ENCODE measurements at regions not wholly inside any gene's neighbourhood (a gene's known extent, or its start where the extent isn't known, plus 50 kb on each side); places are given as distances from the start of the nearest gene placed in this dataset.
"Not testable (repeated sequence)": the region's sequence is repeated elsewhere in the genome, so short reads cannot be mapped to it uniquely, and the experiment has no call there.

DNA sequence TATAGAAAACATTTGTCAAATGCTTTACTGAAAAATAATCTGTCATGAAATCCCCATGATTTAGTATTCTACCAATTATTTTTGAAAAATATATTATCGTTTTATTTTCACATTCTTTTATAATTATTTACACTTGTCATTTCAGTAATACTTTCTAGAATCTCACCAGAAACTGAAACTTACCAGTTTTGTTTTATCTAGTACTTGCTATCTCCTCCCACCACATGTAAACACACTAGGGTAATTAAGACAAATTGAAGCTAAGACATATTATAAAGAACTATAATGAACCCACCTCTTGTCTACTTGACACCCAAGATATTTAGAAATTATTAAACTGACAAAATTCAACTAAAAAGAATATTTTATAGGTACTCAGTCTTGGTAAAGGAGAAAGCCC is 51.5 kb upstream of the GRM3 start:
- DNase-seq (ENCODE audit: insufficient read length, low spot score): no peak
- FAIRE-seq: no peak

DNA sequence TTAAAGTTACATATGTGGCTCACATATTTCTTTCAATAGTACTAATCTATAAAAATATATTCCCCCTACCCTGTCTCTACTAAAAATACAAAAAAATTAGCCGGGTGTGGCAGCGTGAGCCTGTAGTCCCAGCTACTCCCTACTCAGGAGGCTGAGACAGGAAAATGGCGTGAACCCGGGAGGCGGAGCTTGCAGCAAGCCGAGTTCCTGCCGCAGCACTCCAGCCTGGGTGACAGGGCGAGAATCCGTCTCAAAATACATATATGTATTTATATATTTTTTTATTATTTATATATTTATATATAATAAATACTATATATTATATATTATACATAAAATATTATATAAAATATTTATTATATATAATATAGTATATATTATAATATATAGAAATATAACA is 69.7 kb upstream of the GRM3 start:
- DNase-seq (ENCODE audit: insufficient read length, low spot score) (no peak), FAIRE-seq (no peak)

DNA sequence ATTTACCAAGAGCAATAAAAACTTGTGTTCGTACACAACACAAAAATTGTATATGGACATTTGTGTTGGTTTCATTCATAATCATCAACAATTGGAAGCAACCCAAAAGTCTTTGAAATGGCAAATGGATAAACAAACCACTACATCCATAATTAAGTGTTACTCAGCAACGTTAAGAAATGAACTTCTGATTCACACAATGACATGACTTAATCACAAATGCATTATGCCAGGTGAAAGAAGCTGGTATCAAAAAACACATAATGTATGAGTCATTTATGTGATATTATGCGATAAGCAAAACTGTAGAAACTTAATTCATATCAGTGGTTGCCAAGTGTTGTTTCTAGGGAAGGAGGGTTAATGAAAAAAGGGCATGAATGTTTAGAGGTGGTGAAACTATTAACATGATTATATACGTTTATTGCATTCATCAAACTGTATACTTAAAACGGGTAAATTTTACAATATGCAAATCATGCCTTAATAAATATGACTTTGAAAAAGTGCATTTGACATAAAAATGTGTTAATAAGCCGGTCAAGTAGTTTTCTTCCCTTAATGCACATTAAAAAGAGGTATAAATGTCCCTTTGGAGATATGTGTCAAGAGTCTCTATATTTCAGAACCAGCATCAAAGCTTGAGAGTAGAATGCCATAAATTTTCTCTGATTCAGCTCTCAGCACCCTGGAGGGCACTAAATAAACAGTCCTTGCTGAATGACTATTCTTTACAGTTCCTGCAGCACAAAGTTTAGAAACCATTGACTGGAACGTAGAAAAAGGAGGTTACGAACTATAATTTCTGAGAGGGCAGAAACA is 84.8 kb upstream of the GRM3 start:
- FAIRE-seq (peak; percentile 42), DNase-seq (ENCODE audit: insufficient read length, low spot score) (no peak)

DNA sequence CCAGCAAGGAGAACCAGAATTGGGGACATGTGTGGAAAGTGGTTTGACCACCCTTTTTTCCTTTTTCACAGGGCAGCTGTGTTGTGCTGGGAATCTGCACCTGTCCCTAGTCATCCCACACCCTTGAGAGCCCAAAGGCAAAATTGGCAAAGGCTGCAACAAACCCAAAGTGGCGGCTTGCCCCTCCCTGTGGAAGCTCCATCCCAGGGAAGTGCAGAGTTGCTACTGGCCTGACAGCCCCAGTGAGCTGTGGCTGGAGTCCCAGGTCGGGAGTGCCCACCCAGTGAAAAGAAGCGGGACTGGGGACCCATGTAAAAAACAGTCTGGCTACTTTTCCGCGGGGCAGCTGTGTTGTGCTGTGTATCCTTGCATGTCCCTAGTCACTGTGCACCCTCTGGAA is 109.1 kb upstream of the GRM3 start:
- DNase-seq (ENCODE audit: insufficient read length, low spot score) (no peak), FAIRE-seq (no peak)

DNA sequence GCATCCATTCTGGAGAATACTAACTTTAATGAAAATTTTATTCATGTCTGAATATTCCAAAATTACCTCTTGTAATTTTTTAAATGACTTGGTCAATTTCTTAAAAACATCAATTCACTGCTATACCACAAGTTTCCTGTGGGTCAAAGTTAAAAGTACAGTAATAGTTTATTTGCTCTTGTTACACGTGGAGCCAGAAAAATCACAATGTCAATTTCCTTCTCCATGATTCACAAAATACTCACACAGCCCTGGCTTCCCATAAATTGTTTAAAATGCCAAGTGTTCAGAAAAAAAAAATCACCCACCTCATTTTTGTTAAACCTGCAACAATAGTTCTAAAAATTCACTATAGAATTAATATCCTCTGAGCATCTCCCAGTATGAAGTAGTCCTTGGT is 139.5 kb upstream of the GRM3 start:
- no peak for FAIRE-seq
- DNase-seq (ENCODE audit: insufficient read length, low spot score): no peak

DNA sequence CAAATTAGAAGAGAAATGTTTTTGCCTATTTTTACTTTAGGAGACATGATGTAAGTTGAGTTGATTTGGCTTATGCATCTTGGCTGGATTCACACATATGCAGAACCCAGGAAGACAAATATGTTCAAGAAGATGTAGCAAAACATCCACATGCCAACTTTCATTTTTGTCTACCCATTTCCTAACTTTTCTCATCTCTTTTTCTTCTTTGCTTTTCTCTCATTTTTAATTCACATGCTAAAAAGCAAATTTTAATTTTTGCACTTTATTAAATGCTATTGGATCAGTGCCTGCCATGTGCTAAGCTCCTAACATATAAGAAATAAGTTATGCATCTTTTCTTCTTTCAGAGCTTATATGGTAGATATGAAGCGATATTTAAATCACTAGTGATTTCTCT is 143.7 kb upstream of the GRM3 start:
- no peak for FAIRE-seq
- DNase-seq (ENCODE audit: insufficient read length, low spot score): no peak

DNA sequence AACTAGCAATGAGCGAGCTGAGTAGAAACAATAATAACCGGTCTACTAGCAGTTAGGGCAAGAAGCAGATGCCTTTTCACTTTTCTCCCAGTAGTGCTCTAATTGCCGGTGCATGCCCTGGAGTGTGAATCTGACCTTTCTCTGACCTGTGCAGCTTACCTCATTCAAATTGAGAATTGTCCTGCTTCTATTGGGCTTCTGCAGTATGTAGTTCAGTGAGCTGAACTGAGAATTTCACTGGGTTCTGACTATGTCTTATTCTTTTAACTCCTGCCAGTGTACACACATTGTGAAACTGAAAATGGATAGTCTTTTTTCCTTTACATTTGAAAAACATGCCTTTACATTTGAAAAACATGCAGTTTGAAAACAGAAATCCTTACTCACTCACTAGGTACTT is 157.9 kb upstream of the GRM3 start:
- FAIRE-seq (no peak), DNase-seq (ENCODE audit: insufficient read length, low spot score) (no peak)

DNA sequence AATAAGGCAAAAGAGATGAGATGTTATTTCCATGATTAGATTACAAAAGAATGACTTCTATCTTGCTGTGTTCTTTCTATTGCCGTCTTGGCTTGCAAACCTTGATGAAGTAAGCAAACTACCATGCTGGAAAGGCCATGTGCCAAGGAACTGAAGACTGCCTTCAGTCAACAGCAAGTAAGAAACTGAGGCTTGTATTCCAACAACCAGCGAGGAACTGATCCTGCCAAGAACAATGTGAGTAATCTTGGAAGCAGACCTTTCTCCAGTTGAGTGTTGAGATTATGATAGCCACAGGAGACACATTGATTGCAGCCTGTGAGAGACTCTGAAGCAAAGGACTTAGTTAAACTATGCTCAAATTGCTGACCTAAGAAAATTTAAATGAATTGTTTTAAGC is 164.6 kb upstream of the GRM3 start:
- no peak for FAIRE-seq

DNA sequence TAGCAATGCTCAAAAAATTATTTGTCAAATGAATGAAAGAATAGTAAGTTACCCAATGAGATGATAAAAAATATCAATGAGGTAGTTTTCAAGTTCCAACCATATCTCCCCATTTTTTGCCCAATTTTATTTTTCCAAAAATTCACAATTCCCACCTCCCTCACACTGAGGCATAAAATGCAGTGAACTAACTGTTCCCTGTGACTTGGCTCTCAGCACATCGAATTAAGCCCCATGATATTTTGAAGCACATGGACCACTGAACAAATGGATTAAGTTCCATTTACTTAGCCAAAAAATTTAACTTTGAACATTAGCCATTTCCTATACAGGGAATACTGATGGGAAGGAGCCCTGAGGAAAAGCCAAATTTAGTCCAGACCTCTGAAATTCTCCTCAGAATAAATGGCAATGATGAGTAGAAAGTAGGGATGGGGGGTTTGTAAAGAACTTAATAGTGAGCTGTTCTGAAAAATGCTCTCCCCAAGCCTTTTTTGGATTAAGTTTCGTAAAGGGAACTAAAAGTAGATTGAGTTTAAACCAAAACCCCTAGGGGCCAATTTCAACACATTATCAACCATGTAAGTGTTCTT is 166.3 kb upstream of the GRM3 start:
- FAIRE-seq (no peak), DNase-seq (ENCODE audit: insufficient read length, low spot score) (no peak)

More for the DNA sequence above, 164.6 kb upstream of the GRM3 start:
- DNase-seq (ENCODE audit: insufficient read length, low spot score): no peak

DNA sequence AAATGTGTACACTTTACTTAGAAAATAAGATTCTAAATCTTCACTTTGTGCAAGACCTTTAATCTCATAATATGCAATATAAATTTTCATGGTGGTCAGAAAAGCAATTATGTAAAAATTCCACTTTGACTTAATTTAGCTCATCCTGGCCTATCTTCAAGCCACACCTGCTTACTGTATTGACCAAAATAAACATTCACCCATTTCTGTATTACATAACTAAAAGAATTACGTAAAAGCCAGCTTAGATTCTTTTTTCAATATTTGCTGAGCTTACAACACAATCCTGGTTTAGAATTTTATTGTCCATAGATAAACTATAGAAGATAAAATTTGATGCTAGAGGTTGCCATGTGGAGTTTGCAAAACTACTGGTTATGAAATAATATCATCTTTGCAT is 172.9 kb upstream of the GRM3 start:
- no peak for FAIRE-seq

DNA sequence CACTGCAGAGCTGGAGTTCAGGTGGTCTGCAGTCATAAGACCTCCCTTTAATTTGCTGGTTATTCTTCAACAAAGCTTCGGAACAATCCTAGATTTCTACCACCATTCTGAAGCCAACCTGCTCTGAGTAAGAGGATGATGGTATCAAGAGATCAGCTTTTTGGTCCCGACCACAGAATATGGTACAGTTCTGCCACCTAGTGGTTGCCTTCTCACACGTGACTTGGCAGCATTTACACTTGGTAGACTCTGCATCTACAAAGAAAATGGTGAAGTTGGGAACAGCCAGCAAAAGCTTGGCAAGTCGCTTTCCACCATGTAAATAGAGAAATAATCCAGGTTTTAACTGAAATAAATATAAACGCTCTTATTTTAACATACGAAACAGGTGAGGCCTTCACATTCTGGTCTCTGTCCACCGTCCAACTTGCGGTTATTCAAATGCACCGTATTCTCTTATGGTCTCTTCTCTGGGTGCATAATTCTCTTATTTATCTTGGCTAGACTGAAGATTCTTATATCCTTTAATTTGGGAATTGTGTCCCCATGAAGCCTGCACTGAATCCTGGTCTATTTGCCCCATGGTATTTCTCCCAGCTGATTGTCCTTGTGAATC is 173.9 kb upstream of the GRM3 start:
- peak; percentile 87 for FAIRE-seq

More for the DNA sequence above, 172.9 kb upstream of the GRM3 start:
- no peak for DNase-seq (ENCODE audit: insufficient read length, low spot score)

DNA sequence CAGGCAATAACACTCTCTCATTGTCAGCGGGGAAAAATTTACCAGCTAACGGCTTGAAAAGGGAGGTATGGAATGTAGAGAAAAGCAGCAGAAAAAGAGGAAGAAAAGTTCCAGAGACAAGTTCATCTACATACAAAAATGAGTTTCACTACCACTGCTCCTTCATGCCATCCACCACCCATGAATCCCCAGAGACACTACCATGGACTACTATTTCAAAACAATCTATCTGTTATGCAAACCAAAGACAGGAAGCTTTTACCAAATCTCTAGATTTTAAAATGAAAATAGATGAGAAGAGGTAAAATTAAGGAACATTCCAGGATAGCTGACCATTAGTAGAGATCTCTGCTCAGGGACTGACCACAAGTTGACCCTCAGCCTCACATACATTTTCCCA is 189.0 kb upstream of the GRM3 start:
- FAIRE-seq (no peak), DNase-seq (ENCODE audit: insufficient read length, low spot score) (no peak)

More for the DNA sequence above, 173.9 kb upstream of the GRM3 start:
- peak; percentile 28 for DNase-seq (ENCODE audit: insufficient read length, low spot score)

DNA sequence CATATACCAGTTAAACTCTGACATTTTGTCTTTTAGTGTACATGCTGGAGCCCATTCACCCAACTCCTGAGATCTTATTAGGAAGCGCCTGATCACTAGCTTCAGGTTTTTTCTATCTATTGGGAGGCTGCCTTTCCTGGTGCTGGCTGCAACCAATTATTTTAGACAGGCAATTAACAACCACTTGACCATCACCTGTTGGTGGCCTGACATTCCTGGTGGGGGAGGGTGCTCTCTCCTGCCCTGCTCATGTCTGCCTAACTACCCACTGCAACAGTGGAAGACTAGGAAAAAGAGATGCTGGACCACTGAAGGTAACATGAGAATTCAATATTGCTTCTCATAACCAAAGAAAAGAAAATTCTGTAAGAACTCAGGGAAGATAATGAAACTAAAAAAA is 190.3 kb upstream of the GRM3 start:
- no peak for FAIRE-seq
- no peak for DNase-seq (ENCODE audit: insufficient read length, low spot score)

DNA sequence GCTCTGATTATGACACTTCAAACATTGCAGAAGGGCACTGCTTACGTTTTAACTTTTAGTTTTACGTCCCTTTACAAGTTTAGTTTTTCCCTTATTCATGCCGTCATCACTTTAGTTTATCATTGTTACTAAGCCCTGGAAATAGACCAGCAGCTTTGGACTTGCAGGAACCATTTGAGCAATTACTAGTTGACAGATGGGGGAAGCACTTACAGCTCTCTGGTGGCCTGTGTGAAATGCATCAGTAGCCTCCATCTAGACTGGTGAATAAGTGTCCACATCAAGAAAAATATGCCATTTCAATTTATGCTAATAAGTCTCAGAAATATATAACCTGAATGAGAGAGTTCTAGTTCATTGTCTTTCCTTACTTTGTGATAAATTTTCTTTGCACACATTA is 194.9 kb upstream of the GRM3 start:
- DNase-seq (ENCODE audit: insufficient read length, low spot score): no peak
- FAIRE-seq: no peak

DNA sequence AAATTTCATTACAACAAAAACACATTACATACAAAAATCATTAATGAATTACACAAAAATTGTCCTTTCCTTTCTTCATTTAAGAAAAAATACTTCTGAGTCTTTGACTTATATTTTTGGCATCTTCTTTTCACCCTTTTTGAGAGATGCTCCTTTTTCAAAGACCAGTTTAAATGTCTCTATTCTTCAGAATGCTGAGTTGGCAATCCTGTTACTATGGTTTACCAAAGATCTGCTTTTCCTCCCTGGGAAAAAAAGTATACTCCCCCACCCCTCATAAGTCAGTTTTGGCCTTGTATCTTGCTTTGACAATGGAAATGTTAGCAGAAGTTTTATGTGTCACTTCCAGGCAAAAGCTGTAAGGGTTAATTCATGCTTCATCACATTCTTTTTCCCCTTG is 198.4 kb upstream of the GRM3 start:
- DNase-seq (ENCODE audit: insufficient read length, low spot score) (no peak), FAIRE-seq (no peak)

DNA sequence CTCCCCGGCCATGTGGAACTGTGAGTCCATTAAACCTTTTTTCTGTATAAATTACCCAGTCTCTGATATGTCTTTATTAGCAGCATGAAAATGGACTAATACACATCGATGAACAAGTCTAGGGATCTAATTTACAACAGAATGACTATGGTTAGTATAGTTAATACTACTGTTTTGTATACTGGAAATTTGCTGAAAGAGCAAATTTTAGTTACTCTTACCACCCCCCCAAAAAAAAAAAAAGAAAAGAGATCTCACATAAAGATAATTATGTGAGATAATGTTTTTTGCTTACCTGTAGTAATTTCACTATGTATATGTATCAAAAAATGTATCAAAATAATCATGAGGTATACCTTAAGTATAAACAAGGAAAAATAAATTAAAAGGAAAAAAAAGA is 199.5 kb upstream of the GRM3 start:
- DNase-seq (ENCODE audit: insufficient read length, low spot score): no peak
- no peak for FAIRE-seq

DNA sequence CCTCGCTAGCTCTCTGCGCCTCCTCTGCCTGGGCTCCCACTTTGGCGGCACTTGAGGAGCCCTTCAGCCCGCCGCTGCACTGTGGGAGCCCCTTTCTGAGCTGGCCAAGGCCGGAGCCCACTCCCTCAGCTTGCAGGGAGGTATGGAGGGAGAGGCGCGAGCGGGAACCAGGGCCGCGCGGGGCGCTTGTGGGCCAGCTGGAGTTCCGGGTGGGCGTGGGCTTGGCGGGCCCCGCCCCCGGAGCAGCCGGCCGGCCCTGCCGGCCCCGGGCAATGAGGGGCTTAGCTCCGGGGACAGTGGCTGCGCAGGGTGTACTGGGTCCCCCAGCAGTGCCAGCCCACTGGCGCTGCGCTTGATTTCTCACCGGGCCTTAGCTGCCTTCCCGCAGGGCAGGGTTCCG is 203.3 kb upstream of the GRM3 start:
- DNase-seq (ENCODE audit: insufficient read length, low spot score); FAIRE-seq: not testable (repeated sequence)

DNA sequence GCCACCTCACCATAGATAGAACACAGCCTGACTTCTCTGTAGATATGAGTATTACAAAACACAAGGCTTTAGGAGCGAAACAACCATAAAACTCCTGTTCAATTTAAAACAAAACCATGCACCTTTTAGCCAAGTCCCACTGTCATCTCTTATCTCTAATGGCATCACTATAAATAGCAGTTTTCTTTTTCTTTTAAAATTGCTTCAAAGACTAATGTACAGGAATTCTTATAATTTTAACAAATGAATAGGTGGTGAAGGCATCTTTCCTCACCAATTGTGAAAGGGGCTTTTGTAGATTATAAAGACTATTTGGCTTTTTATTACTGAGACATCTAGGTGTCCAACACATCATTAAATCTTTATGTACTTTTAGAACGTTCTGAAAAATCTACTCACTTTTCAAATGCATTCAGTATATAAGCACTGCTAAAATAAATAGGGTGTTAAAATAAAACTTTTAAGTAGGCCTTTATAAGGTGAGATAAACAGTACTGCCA is 205.7 kb upstream of the GRM3 start:
- DNase-seq (ENCODE audit: insufficient read length, low spot score) (no peak), FAIRE-seq (no peak)

DNA sequence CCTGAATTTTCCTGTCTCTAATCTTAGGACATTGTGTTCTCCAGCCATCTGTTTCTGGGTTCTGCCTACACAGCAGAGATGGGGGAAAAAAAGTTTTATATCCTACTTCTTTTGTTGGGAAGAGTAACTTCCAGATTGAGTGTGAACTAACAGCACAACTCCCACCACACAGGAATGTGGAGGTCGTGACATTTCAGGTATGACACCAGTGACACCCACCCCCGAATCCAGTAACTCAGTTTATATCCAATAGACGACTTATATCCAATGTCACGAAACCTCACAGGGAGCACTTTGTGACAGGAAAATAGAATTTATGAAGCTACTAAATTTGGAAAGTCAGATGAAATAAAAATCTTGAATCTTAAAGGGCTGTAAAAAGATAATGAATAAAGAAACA is 211.9 kb upstream of the GRM3 start:
- FAIRE-seq (no peak), DNase-seq (ENCODE audit: insufficient read length, low spot score) (no peak)

DNA sequence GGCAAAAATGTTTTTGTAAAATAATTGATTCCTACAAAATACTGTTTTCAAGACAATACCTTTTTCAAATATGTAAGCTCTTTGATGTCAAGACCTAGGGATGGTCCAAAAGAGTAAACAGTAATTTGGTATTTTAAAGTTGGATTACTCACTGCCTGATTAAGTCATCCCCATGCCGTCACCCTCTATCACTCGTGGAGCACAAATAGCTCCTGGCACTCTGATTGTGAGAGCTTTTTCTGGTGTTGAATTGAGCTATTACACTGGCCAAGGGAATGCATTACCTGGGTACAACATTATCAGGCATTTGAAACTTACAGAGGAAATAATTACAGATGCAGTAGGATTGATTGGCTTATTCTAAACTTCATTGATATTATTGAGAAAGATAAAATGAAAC is 231.9 kb upstream of the GRM3 start:
- DNase-seq (ENCODE audit: insufficient read length, low spot score) (no peak), FAIRE-seq (no peak)

DNA sequence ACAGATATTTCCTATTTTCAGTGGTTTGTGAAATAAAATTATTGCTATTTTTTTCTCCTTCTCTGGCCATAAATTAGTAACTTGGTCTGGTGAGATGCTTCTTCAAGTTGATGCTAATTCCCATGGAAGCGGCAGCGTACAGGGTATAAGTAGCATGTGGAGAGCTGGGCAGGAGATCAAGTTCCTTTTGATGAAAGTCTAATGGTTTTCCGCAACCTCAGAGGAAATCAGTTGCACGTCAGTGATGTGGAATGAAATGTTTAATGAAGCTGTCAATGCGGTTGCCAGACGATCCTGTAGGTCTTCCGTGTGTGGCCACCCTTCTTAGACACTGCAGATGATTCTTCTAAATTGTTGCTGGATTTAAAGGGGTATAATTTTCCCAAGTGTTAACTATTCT is 236.4 kb upstream of the GRM3 start:
- no peak for DNase-seq (ENCODE audit: insufficient read length, low spot score)
- FAIRE-seq: no peak

DNA sequence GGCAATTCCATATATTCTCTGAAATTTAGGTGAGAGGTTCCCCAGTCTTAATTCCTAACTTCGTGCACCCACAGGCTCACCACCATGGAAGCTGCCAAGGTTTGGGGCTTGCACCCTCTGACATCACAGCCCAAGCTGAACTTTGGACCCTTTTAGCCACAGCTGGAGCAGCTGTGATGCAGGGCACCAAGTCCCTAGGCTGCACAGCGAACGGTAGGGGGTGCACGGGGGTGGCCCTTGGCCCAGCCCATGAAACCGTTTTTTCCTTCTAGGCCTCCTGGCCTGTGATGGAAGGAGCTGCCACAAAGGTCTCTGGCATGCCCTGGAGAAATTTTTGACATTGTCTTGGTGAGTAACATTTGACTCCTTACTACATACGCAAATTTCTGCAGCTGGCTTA is 251.9 kb upstream of the GRM3 start:
- DNase-seq (ENCODE audit: insufficient read length, low spot score) (no peak), FAIRE-seq (no peak)
